Fibroblast of lung (primary cell): ENCODE measurements at regions not wholly inside any gene's neighbourhood (a gene's known extent, or its start where the extent isn't known, plus 50 kb on each side); places are given as distances from the start of the nearest gene placed in this dataset.

Source experiments
- DNase-seq, 2 donors: peaks; one replicate each; pipeline versions ENCODE4 v3.0.0 to v3.0.0-alpha.2; 2010; ENCODE audit warnings: low read depth in 2 of 2
- H2AFZ ChIP-seq: 2 replicates; pipeline ENCODE4 v1.5.1; 2012; ENCODE audit warnings: low read length, control low read depth, inconsistent platforms
- H3K27ac ChIP-seq: 2 replicates; pipeline ENCODE4 v1.5.1; 2011; ENCODE audit warnings: low read length, control low read depth; ENCODE audit not compliant: insufficient read depth
- H3K27me3 ChIP-seq: 2 replicates; pipeline ENCODE4 v1.5.1; 2011; ENCODE audit warnings: mild to moderate bottlenecking, low read length; ENCODE audit not compliant: control insufficient read depth, insufficient read depth
- H3K36me3 ChIP-seq: 2 replicates; pipeline ENCODE4 v1.5.1; 2011; ENCODE audit warnings: low read length; ENCODE audit not compliant: control insufficient read depth, insufficient read depth
- H3K4me1 ChIP-seq: 2 replicates; pipeline ENCODE4 v1.5.1; 2011; ENCODE audit warnings: low read length; ENCODE audit not compliant: control insufficient read depth, insufficient read depth; ENCODE audit errors: extremely low read depth
- H3K4me2 ChIP-seq: 2 replicates; pipeline ENCODE4 v1.5.1; 2011; ENCODE audit warnings: low read length, control low read depth; ENCODE audit not compliant: insufficient read depth; ENCODE audit errors: extremely low read depth
- H3K4me3 ChIP-seq, 4 experiments: fragments of 200-600 bp in 1 of 4; sonication (generic) in 1 of 4; replicated peaks in 1 of 4; 2 replicates each; pipeline ENCODE4 v1.5.1; 2011 to 2016; ENCODE audit warnings: low read length in 4 of 4, low read depth in 3 of 4, mild to moderate bottlenecking in 3 of 4, control low read depth in 2 of 4, inconsistent platforms in 1 of 4, mixed read lengths in 1 of 4; ENCODE audit not compliant: insufficient read depth in 1 of 4; ENCODE audit errors: control extremely low read depth in 1 of 4
- H3K79me2 ChIP-seq: 2 replicates; pipeline ENCODE4 v1.5.1; 2012; ENCODE audit warnings: mild to moderate bottlenecking, low read length, inconsistent platforms; ENCODE audit not compliant: control insufficient read depth, insufficient read depth
- H3K9ac ChIP-seq: 2 replicates; pipeline ENCODE4 v1.5.1; 2011; ENCODE audit warnings: mild to moderate bottlenecking, low read length, control low read depth; ENCODE audit not compliant: insufficient read depth
- H3K9me3 ChIP-seq: 2 replicates; pipeline ENCODE4 v1.5.1; 2012; ENCODE audit warnings: low read depth, low read length; ENCODE audit not compliant: control insufficient read depth, insufficient read depth
- H4K20me1 ChIP-seq: 2 replicates; pipeline ENCODE4 v1.5.1; 2011; ENCODE audit warnings: low read length; ENCODE audit not compliant: control insufficient read depth, insufficient read depth; ENCODE audit errors: extremely low read depth
- EZH2 ChIP-seq: IDR thresholded peaks from 2 replicates; pipeline ENCODE4 v1.5.1; 2012; ENCODE audit warnings: low read length, control low read depth, mild to moderate bottlenecking; ENCODE audit errors: missing control alignments
- TF ChIP-seq, protein P1 (sequence below), 2 donors: IDR thresholded peaks in 1 of 2; conservative IDR thresholded peaks in 1 of 2; 1 replicate in 1 of 2; 2 replicates in 1 of 2; pipeline ENCODE4 v1.5.1; 2011 to 2012; ENCODE audit warnings: low read length in 2 of 2, control low read depth in 1 of 2, inconsistent platforms in 1 of 2, low read depth in 1 of 2, mild to moderate bottlenecking in 1 of 2

DNA sequence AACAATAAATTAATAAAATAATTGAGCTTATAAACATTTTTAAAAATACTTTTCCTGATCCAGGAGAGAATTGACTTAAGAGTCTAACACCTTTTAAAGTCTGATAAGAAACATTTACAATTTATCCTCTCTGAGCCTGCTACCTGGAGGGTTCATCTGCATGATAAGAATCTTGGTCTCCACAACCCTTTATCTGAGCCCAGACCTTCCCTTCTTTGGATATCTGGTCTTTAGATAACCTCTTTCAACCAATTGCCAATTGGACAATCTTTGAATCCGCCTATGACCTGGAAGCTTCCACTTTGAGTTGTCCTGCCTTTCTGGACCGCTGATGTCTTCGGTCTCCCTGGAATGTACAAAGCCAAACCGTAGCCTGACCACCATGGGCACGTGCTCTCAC lies 1393.3 kb upstream of the TMEM132C start:
- no peaks in the 10 kb centered on the region for H3K9me3 ChIP-seq
- H4K20me1 ChIP-seq: no peaks in the 10 kb centered on the region
- H3K36me3 ChIP-seq: no peaks in the 10 kb centered on the region
- no peak for TF ChIP-seq EZH2
- TF ChIP-seq, protein P1, sequence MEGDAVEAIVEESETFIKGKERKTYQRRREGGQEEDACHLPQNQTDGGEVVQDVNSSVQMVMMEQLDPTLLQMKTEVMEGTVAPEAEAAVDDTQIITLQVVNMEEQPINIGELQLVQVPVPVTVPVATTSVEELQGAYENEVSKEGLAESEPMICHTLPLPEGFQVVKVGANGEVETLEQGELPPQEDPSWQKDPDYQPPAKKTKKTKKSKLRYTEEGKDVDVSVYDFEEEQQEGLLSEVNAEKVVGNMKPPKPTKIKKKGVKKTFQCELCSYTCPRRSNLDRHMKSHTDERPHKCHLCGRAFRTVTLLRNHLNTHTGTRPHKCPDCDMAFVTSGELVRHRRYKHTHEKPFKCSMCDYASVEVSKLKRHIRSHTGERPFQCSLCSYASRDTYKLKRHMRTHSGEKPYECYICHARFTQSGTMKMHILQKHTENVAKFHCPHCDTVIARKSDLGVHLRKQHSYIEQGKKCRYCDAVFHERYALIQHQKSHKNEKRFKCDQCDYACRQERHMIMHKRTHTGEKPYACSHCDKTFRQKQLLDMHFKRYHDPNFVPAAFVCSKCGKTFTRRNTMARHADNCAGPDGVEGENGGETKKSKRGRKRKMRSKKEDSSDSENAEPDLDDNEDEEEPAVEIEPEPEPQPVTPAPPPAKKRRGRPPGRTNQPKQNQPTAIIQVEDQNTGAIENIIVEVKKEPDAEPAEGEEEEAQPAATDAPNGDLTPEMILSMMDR (conservative IDR thresholded peaks at IDR 0.05 in 1 of 2, IDR thresholded peaks at IDR 0.05 in 1 of 2; ENCODE audit: low read depth in 1 of 2, low read length in 2 of 2): no peak
- no peak overlapping the region for H3K9ac ChIP-seq
- no peaks in the 10 kb centered on the region for H3K4me1 ChIP-seq
- no peak overlapping the region for H3K4me2 ChIP-seq
- H2AFZ ChIP-seq: no peak overlapping the region
- H3K27ac ChIP-seq: no peak overlapping the region
- H3K27me3 ChIP-seq: no peaks in the 10 kb centered on the region
- H3K79me2 ChIP-seq: no peaks in the 10 kb centered on the region
- no peak for DNase-seq
- no peak overlapping the region for H3K4me3 ChIP-seq

DNA sequence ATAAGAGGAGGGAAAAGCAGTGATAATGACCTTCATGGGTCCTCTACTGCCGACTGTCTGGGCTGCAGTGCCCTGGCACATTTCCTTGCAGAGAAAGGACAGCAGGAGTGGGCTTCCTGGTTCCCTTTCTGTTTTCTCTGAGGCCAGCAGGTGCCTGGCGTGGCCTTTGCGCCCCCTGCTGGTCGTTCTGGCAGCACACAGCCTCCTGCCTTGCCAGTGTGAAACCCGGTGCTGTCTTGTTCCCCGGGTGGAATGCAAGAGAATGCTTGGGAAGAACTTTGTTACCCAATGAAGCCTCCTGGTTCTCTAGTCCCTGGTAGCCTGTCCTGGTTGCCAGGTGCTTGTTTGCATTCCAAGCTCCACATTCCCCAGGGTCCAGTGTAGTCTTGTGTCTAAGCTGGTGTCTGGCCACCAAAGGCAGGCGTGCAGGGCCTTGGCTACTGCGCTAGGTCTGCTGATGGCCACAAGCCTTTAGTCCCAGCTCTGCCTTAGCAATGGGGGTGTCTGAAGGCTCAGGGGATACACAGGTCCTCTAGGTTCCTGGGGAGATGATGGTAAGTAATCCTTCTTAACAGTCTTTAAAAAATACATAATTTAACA lies 1392.4 kb upstream of the TMEM132C start:
- Histone ChIP-seq H3K9ac (no peak overlapping the region), H3K4me3 (no peak overlapping the region), H3K79me2 (no peaks in the 10 kb centered on the region), H2AFZ (no peak overlapping the region), H3K4me1 (no peaks in the 10 kb centered on the region), H4K20me1 (no peaks in the 10 kb centered on the region), H3K27ac (no peak overlapping the region), H3K9me3 (no peaks in the 10 kb centered on the region), H3K4me2 (no peak overlapping the region), H3K36me3 (no peaks in the 10 kb centered on the region), H3K27me3 (no peaks in the 10 kb centered on the region)
- DNase-seq: peak in 1 of 2 donors; percentile 28
- TF ChIP-seq, protein P1 (conservative IDR thresholded peaks at IDR 0.05 in 1 of 2, IDR thresholded peaks at IDR 0.05 in 1 of 2; ENCODE audit: low read depth in 1 of 2, low read length in 2 of 2): peak; percentile 29 to 32
- no peak for TF ChIP-seq EZH2

DNA sequence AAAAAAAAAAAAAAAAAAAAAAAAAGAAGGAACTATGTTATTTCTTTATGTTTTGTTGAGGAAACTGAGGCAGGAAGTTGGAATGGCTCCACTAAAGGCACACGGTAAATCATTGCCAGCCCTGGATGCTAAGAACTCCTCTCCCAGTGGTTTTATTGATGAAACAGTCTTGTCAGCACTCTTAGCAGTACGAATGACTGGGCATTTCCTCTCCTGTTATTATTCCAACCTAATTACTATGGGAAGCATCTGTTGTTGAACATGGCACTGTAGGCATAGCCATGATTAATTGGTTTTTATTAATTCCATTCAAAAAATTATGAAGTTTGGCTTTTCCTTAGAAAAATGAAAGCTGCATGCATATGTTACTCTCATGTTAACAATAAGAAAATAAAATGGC lies 1387.1 kb upstream of the TMEM132C start:
- TF ChIP-seq EZH2: no peak
- TF ChIP-seq, protein P1 (conservative IDR thresholded peaks at IDR 0.05 in 1 of 2, IDR thresholded peaks at IDR 0.05 in 1 of 2; ENCODE audit: low read depth in 1 of 2, low read length in 2 of 2): no peak
- H3K9ac ChIP-seq: no peak overlapping the region
- H3K9me3 ChIP-seq: no peaks in the 10 kb centered on the region

More for the DNA sequence above, 1387.1 kb upstream of the TMEM132C start:
- Histone ChIP-seq H2AFZ (no peak overlapping the region), H3K4me1 (no peaks in the 10 kb centered on the region), H3K27me3 (no peaks in the 10 kb centered on the region), H3K79me2 (no peaks in the 10 kb centered on the region), H3K27ac (no peak overlapping the region), H3K4me2 (no peak overlapping the region), H3K36me3 (no peaks in the 10 kb centered on the region), H4K20me1 (no peaks in the 10 kb centered on the region), H3K4me3 (no peak overlapping the region)
- no peak for DNase-seq
